Glutamatergic neuron (in vitro differentiated cells): ENCODE measurements at regions not wholly inside any gene's neighbourhood (a gene's known extent, or its start where the extent isn't known, plus 50 kb on each side); places are given as distances from the start of the nearest gene placed in this dataset.

Experiments
- DNase-seq: peaks from one replicate; pipeline ENCODE4 v3.0.0; 2022
- H3K27ac Mint-ChIP-seq: one replicate; pipeline ENCODE4 v1.8.0; 2020; ENCODE audit warnings: mild to moderate bottlenecking, mixed read lengths, inconsistent platforms; ENCODE audit not compliant: unreplicated experiment
- H3K27me3 Mint-ChIP-seq: one replicate; pipeline ENCODE4 v1.8.0; 2020; ENCODE audit warnings: mild to moderate bottlenecking, moderate library complexity, mixed read lengths, inconsistent platforms; ENCODE audit not compliant: unreplicated experiment
- H3K36me3 Mint-ChIP-seq: one replicate; pipeline ENCODE4 v1.8.0; 2020; ENCODE audit warnings: mild to moderate bottlenecking, mixed read lengths, inconsistent platforms; ENCODE audit not compliant: unreplicated experiment
- H3K4me1 Mint-ChIP-seq: one replicate; pipeline ENCODE4 v1.8.0; 2020; ENCODE audit warnings: mild to moderate bottlenecking, low read depth, mixed read lengths, inconsistent platforms; ENCODE audit not compliant: unreplicated experiment
- H3K4me3 Mint-ChIP-seq: one replicate; pipeline ENCODE4 v1.8.0; 2020; ENCODE audit warnings: mild to moderate bottlenecking, mixed read lengths, inconsistent platforms; ENCODE audit not compliant: unreplicated experiment
- H3K9me3 Mint-ChIP-seq: one replicate; pipeline ENCODE4 v1.8.0; 2020; ENCODE audit warnings: mild to moderate bottlenecking, moderate library complexity, mixed read lengths, inconsistent platforms; ENCODE audit not compliant: unreplicated experiment
- TF ChIP-seq, protein P1 (sequence below): fragments of 200-600 bp; sonication (generic); IDR thresholded peaks from one replicate; pipeline ENCODE4 v1.5.0; 2021; ENCODE audit not compliant: partially characterized antibody, unreplicated experiment

DNA sequence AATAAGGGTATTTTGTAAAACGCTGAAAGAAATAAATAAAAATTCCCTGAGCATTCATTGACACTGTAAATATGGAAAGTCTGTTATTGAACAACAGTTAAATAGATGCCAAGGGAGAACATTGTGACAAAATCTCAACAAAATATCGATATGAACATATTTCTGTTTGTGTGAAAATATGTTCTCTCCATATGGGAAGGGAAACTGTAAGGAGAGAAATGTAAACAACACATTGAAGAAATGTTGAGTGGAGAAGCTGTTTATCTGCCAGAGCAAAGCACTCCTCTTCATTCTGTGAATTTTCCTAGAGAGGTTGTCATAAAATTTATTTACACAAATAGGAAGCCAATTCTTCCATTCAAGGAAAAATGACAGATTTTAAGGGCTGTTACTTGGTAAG, 57.1 kb upstream of the EOMES start:
- peaks cover 2% of the 10 kb centered on the region for H3K9me3 Mint-ChIP-seq
- no peaks in the 10 kb centered on the region for H3K4me1 Mint-ChIP-seq
- peaks cover 2% of the 10 kb centered on the region for H3K27me3 Mint-ChIP-seq
- TF ChIP-seq, protein P1, sequence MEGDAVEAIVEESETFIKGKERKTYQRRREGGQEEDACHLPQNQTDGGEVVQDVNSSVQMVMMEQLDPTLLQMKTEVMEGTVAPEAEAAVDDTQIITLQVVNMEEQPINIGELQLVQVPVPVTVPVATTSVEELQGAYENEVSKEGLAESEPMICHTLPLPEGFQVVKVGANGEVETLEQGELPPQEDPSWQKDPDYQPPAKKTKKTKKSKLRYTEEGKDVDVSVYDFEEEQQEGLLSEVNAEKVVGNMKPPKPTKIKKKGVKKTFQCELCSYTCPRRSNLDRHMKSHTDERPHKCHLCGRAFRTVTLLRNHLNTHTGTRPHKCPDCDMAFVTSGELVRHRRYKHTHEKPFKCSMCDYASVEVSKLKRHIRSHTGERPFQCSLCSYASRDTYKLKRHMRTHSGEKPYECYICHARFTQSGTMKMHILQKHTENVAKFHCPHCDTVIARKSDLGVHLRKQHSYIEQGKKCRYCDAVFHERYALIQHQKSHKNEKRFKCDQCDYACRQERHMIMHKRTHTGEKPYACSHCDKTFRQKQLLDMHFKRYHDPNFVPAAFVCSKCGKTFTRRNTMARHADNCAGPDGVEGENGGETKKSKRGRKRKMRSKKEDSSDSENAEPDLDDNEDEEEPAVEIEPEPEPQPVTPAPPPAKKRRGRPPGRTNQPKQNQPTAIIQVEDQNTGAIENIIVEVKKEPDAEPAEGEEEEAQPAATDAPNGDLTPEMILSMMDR, result no peak
- no peaks in the 10 kb centered on the region for H3K36me3 Mint-ChIP-seq
- no peak overlapping the region for H3K27ac Mint-ChIP-seq
- H3K4me3 Mint-ChIP-seq, result no peak overlapping the region
- no peak for DNase-seq

DNA sequence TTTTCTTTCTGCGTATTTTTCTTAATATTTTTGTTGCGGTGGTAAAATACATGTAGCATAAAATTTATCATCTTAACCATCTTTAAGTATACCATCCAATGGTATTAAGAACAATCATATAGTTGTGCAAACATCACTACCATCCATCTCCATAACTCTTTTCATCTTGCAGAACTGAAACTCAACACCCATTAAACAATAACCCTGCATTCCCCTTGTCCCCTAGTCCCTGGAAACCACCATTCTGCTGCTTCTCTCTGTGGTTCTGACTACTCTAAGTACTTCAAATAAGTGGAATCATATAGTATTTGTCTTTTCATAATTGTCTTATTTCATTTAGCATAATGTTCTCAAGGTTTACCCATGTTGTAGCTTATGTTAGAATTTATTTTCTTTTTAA, 67.3 kb upstream of the EOMES start:
- Mint-ChIP-seq H3K27ac (no peak overlapping the region), H3K36me3 (no peaks in the 10 kb centered on the region), H3K4me1 (no peaks in the 10 kb centered on the region), H3K27me3 (no peaks in the 10 kb centered on the region), H3K9me3 (no peaks in the 10 kb centered on the region), H3K4me3 (no peak overlapping the region)
- TF ChIP-seq, protein P1, result no peak
- DNase-seq, result no peak

DNA sequence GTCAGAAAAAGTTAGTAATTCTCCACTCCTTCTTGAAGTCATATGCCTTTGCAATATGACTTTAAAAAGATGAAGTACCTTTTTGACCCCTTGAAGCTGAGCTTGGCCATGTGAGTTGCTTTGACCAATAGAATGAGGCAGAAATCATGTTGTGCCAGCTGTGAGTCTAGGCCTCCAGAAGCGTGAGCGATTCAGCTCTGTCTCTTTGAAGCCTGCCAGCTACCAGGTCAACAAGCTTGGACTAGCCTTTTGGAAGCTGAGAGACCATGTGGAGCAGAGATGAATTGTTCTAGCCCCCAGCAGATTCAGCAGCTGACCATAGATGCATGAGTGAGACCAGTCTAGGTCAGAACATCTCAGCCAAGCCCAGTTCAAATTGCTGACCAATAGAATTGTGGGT, 69.8 kb upstream of the EOMES start:
- H3K27me3 Mint-ChIP-seq, result peaks cover 2% of the 10 kb centered on the region
- H3K4me1 Mint-ChIP-seq, result no peaks in the 10 kb centered on the region

DNA sequence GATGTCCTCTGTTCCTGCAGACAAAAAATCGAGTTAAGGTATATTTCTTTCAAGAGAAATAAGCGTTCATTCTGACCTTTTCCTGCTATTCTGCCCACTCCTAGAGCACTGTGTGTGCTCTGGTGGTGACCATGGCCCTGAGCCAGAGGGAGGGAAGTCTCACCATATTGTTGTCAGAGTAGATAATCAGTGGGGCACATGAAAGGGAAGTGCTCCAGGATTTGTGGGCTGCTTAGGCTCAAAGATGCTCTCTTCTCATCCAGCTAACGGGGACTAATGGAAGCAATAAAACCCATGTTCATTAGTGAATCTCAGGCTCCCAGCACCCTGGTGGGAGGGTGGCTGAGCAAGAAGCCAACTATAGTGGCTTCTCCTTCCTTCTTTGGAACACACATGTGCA, 70.7 kb upstream of the EOMES start:
- H3K36me3 Mint-ChIP-seq, result no peaks in the 10 kb centered on the region
- TF ChIP-seq, protein P1, result no peak
- H3K4me3 Mint-ChIP-seq, result no peak overlapping the region
- H3K27ac Mint-ChIP-seq, result no peak overlapping the region
- H3K4me1 Mint-ChIP-seq, result no peaks in the 10 kb centered on the region
- peak; percentile 9 for DNase-seq
- H3K27me3 Mint-ChIP-seq, result peaks cover 2% of the 10 kb centered on the region
- no peaks in the 10 kb centered on the region for H3K9me3 Mint-ChIP-seq

More for the DNA sequence above, 69.8 kb upstream of the EOMES start:
- no peak for DNase-seq
- Mint-ChIP-seq H3K4me3 (no peak overlapping the region), H3K9me3 (no peaks in the 10 kb centered on the region), H3K36me3 (no peaks in the 10 kb centered on the region), H3K27ac (no peak overlapping the region)
- TF ChIP-seq, protein P1, result no peak

DNA sequence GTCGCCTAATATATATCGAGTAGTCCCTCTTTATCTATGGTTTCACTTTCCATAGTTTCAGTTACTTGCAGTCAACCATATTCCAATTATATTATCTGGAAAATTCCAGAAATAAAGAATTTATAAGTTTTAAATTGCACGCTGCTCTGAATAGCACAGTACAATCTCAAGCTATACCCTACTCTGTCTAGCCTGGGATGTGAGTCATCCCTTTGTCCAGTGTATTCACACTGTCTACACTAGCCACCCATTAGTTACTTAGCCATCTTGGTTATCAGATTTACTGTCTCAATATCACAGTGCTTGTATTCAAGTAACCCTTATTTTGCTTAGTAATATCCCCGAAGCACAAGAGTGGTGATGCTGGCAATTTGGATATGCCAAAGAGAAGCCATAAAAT, 72.1 kb upstream of the EOMES start:
- Mint-ChIP-seq H3K27me3 (peaks cover 2% of the 10 kb centered on the region), H3K36me3 (no peaks in the 10 kb centered on the region), H3K4me3 (no peak overlapping the region), H3K4me1 (no peaks in the 10 kb centered on the region), H3K9me3 (no peaks in the 10 kb centered on the region), H3K27ac (no peak overlapping the region)
- DNase-seq, result no peak
- TF ChIP-seq, protein P1, result no peak
